G401 (cell line): ENCODE measurements at regions not wholly inside any gene's neighbourhood (a gene's known extent, or its start where the extent isn't known, plus 50 kb on each side); places are given as distances from the start of the nearest gene placed in this dataset.

ENCODE experiments used
- DNase-seq: peaks from one replicate; pipeline ENCODE4 v3.0.0-alpha.2; 2015; ENCODE audit warnings: low spot score
- in situ Hi-C: cut with HindIII; loops from 2 replicates; pipeline ENCODE4 v1.10.0; 2016; ENCODE audit warnings: low sequenced_read_pairs, mixed read lengths

DNA sequence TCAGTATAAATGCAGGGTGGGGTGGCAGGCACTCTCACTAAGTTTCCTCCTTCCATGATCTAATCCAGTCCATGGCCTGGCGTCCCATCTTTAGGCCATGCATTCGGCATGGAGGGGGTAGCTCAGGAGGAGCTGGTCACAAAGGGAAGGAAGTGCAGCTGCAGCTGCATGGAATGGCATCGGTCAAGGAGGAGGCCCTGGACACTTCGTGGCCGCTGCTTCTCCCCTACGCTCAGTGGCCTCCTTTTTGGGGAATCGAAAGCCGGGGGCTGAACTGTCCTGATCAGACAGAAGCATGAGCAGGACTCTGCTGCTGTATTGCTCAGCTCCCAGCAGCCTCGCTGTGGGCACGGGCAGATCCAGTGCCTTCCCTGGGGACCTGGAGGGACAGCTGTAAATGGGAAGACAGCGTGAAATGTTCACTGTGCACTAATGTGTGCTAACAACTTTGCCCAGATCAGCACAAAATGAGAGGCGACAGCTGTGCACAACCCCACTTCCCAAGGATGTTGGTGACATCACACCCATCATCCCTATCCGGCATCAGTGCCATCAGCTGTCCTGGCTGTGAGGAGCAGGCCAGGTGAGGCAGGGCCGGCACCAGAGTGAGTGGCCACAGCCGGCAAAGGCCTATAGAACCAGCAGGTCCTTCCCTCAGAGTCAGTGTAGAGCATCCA, 520.1 kb upstream of the RAB6C start:
- in situ Hi-C loops = no loop called here
- no peak for DNase-seq

DNA sequence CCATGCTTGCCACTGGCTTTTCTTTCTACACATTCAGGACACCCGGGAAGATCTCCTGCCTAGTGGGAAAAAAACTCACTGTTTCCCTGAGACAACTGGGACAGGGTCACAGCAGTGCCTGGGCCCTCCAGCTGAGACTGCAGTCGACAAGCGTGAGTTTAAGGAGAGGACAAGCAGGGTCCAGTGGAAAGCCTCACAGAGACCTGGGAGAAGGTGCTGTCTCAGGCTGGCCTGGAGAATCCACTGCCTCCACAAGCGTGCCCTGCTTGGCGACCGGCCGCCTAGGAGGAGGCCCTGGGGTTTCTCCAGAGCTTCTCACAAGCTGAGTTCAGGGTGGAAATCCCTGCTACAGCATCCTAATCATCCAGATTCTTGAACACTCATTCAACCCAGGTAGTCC, 519.6 kb upstream of the RAB6C start:
- in situ Hi-C loops = no loop called here
- DNase-seq = no peak

DNA sequence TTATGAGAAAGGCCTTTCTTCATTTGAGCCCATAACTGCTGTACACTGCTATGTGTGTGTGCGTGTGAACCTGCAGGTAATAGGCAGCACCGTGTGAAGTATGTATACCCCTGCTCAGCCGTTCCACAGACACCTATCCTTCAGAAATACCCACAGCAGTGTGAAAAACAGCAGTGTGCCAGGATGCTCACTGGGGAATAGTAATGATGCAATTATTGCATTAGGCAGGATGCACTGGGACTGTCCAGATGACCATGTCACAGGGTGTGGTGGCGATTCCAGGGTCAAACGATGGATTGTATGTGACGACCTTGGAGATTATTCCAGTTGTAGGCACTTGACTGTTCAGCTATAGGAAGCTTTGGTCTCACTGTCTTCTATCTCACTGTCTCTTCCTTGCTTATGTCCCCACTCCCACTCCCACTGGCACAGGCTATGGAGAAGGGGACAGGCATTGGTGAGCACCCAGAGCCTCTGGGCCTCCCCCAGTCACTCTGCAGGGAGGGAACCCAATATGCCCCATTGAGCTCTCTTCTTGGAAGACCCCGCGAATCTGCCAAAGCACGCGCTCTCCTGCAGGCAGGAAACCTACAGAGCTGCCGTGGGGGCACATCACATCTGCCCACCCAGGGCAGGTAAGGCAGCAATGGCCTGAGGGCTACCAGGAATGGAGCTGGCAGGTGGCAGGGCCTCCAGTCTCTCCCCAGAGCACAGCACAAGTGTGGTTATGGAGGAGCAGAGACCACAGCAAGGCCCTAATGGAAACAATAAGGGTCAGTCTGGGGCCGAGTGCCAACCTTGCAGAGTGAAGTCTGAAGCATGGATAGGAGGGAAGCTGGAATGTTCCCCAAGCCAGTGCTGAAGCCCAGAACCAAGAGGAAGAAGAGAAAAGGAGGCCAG, 518.9 kb upstream of the RAB6C start:
- in situ Hi-C loops = no loop called here

GRCh38 chr2:129462349-129462748, 517.1 kb upstream of the RAB6C start:
- DNase-seq = no peak
- in situ Hi-C loops = no loop called here

More for the DNA sequence above, 518.9 kb upstream of the RAB6C start:
- no peak for DNase-seq

GRCh38 chr2:129462967-129463366, 516.5 kb upstream of the RAB6C start:
- no peak for DNase-seq
- in situ Hi-C loops = no loop called here

DNA sequence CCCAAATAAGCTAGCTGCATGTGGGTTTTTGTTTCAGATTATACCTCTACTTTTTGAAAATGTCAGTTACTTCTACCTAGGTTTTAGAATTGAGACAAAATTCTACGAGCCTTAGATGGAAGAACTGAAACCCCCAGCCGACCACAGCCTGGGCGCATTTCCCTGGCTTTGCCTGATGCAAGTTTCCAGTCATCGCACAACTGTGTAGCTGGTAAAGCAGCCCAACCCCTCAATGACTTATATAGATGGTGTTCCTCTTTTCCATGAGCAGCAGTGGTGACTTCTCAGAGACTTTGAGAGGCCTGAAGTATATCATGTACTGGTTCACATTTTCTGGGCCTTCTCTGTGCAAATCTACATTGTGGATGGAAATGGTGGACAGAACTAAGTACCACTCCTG, 515.4 kb upstream of the RAB6C start:
- DNase-seq = no peak
- in situ Hi-C loops = no loop called here

DNA sequence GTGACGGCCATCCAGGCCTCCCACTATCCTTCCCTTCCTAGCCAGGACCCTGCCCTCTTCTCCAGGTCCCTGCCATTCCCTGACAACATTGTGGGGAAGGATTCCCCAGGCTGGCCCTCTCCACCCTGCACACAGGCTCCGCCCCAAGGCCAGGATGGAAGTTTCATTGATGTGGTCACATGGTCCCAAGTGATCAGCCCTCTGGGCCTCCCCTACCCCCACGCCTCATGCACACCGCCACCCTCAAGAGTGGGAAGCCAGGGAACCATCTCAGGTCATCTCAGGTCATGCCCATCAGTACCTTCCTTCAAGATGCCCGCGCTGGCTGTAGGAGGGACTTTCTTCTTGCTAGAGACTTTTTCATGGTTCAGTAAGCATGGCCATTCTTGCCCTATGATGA, 514.8 kb upstream of the RAB6C start:
- no peak for DNase-seq
- in situ Hi-C loops = no loop called here

GRCh38 chr2:129465045-129465444, 514.4 kb upstream of the RAB6C start:
- in situ Hi-C loops = no loop called here
- no peak for DNase-seq

- no peak for DNase-seq
- in situ Hi-C loops = no loop called here
These were observed 513.1 kb upstream of the RAB6C start for GRCh38 chr2:129466389-129466788.

GRCh38 chr2:129467012-129467779, 512.3 kb upstream of the RAB6C start:
- no peak for DNase-seq
- in situ Hi-C loops = no loop called here

DNA sequence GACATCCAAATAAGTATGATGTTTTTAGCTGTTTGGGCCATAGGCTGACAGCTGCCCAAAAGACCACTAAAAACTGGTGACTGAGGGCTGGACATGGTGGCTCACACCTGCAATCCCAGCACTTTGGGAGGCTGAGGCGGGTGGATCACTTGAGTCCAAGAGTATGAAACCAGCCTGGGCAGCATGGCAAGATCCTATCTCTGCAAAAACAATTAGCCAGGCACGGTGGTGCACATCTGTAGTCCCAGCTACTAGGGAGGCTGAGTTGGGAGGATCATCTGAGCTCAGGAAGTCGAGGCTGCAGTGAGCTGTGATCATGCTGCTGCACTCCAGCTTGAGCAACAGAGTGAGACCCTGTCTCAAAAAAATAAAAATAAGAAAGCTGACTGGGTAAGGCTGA, 511.5 kb upstream of the RAB6C start:
- DNase-seq = no peak
- in situ Hi-C loops = no loop called here

DNA sequence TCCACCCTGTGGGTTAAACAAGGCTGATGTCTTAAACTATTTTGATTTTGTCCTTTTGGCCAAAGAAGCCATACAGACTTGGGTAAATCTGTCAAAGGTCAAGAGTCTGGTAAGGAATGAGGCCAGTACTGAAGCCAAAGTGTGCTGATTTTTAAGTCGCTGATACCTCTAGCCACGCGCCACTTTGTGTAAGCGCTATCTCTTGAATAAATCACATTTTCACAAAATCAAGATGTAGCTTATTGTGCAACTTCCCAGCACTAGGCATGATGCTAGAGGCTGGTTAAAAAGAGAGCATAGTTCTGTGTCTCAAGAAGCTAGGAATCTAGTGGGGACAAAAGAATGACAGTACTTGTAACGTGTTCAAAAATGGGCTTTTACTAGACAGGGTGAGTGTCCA, 510.6 kb upstream of the RAB6C start:
- no peak for DNase-seq
- in situ Hi-C loops = no loop called here

GRCh38 chr2:129469389-129469788, 510.1 kb upstream of the RAB6C start:
- in situ Hi-C loops = no loop called here
- no peak for DNase-seq

DNA sequence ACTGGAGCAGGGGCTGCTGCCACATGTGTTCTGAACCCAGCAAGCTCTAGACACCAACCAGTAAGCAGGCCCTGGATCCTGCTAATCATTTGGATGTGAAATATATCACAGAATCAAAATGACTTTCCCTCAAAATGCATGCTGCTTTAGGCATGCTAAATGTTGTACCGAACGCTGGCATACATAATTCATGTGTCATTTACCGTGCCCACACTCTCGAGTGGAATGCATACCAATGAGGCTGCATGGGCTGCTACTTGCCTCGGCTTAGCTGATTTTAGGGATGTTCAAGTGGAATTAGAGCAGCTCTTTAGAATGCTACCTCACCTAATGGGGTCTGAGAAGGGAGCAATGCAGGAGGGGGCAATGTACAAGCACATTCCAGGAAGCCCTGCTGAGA, 509.6 kb upstream of the RAB6C start:
- DNase-seq = no peak
- in situ Hi-C loops = no loop called here

DNA sequence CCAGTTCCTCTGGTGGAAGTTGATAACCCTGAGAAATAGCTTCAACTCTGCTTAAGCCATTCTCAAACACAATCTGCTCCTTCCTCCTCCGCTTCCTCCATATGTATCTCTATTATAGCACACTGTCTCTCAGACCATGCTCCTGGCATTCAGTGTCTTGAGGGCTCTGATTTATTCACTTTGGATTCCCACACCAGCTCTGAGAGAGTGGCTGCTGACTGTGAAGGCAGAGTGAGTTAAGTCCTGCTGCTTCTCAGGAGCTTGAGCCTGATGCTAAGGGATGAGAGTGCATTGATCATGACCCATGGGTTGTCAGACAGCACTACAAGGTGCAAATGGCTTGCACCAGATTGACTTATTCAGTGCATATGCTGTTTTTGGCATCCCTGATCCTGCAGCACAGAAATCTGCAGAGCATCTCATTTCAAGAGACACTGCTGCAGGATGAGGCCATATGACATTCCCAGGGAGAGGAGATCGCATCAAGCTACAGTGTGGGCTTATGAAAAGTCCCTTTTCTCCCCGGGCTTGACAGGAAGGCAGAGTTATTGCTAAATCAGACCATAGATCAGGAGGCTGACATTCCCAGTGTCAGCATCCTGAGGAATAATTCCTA, 500.5 kb upstream of the RAB6C start:
- in situ Hi-C loops = no loop called here
- no peak for DNase-seq

GRCh38 chr2:129479892-129480291, 499.6 kb upstream of the RAB6C start:
- in situ Hi-C loops = no loop called here
- no peak for DNase-seq

DNA sequence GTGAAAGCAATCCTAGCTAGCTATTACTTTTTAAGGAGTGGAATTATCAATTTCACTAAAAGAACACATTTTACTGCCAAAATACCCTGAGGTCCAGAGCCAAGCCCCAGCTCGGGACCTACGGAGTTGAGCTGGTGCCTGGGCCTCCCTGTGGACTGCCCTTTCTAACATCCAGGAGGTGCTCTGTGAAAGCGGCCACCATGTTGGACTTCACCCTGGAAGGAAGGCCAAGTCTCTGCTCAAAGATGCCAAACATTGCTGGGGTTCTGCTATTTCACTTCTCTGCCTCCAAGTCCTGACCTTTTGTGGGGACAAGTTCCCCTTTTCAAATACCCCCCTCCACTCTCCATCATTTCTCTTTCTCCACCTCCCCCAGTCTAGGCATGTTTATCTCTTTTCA, 498.7 kb upstream of the RAB6C start:
- DNase-seq = no peak
- in situ Hi-C loops = no loop called here

- in situ Hi-C loops = no loop called here
- no peak for DNase-seq
These were observed 497.9 kb upstream of the RAB6C start for GRCh38 chr2:129481306-129482219.

- DNase-seq = no peak
- in situ Hi-C loops = no loop called here
These were observed 496.8 kb upstream of the RAB6C start for GRCh38 chr2:129482626-129483025.
